Heart left ventricle (tissue), 13 donors: ENCODE measurements at regions not wholly inside any gene's neighbourhood (a gene's known extent, or its start where the extent isn't known, plus 50 kb on each side); places are given as distances from the start of the nearest gene placed in this dataset.

Source experiments
- POLR2A ChIP-seq, 2 donors: fragments of 450-650 bp; IDR thresholded peaks; one replicate each; pipeline ENCODE4 v1.6.1; 2017; ENCODE audit warnings: antibody characterized with exemption in 2 of 2, mild to moderate bottlenecking in 2 of 2, moderate library complexity in 2 of 2
- TF ChIP-seq, protein P1 (sequence below), 12 donors: fragments of 200-600 bp; sonication (generic) in 4 of 12; IDR thresholded peaks; one replicate each; pipeline versions ENCODE4 v1.5.0 to v1.8.0; 2018 to 2022; ENCODE audit warnings: antibody characterized with exemption in 12 of 12, mild to moderate bottlenecking in 5 of 12
- donor health status: ischemic (EF 13 %, LVEDD 7.1; RV severe dilation, severe dysfunction).
- donor health status: DM: no; HTN: yes; CAD: no.
- donor health status: DM: no; HTN: no; CAD: no.
- donor health status: ischemic (EF 25% LVEDD 6.9; RV normal size, moderate dysfunction).
- donor health status: ischemic (EF 25% LVEDD 5.7; RV mildly dilated, moderate dysfunction).
- donor health status: ischemic (EF 35%, LVEDD 5.7; RV mildly dilated, moderate dysfunction).
- donor health status: nonischemic (EF 11% LVEDD 7.7; RV severe dilation, severe dysfunction).
- donor health status: DM: yes; HTN: yes; CAD: no.
- donor health status: PGD.
- donor health status: ischemic (EF 29% LVEDD 5.4; RV normal size, mild dysfunction).
- donor health status: nonischemic (EF 23%, LVEDD 6.1; RV moderate dilation, normal function).

DNA sequence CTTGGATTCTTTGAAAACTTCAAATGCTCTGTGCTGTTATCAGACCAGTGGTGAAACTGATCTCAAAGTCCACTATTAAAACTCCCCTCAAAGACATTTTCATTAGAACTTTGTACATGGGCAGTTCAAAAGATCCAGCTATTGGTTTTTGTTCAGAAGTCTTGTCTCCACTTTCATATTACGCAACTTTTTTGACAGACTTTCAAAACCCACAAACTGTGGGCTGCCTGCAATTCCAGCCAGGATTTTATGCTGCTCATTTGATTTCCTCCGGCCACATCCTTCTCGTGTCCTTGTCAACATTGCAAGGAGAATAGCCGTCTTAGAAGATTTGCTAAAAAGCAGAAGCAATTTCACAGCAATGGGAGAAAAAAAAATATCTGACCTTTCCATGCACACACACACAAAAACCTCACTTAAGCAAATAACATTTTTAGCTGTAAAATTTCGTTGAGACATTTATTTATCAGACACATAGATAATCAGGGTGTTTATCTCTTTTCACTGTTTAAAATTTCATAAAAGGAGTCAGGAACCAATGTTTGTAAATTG is 1990.5 kb downstream of the MAT2B start:
- no peak for TF ChIP-seq POLR2A (IDR thresholded peaks at IDR 0.05)
- TF ChIP-seq, protein P1, sequence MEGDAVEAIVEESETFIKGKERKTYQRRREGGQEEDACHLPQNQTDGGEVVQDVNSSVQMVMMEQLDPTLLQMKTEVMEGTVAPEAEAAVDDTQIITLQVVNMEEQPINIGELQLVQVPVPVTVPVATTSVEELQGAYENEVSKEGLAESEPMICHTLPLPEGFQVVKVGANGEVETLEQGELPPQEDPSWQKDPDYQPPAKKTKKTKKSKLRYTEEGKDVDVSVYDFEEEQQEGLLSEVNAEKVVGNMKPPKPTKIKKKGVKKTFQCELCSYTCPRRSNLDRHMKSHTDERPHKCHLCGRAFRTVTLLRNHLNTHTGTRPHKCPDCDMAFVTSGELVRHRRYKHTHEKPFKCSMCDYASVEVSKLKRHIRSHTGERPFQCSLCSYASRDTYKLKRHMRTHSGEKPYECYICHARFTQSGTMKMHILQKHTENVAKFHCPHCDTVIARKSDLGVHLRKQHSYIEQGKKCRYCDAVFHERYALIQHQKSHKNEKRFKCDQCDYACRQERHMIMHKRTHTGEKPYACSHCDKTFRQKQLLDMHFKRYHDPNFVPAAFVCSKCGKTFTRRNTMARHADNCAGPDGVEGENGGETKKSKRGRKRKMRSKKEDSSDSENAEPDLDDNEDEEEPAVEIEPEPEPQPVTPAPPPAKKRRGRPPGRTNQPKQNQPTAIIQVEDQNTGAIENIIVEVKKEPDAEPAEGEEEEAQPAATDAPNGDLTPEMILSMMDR (IDR thresholded peaks at IDR 0.05), result no peak
